Suprapubic skin (tissue), 2 donors: ENCODE measurements at regions not wholly inside any gene's neighbourhood (a gene's known extent, or its start where the extent isn't known, plus 50 kb on each side); places are given as distances from the start of the nearest gene placed in this dataset.

Experiments
- EP300 ChIP-seq: sonication (generic); formaldehyde crosslinking; IDR thresholded peaks from one replicate; pipeline ENCODE4 v1.6.1; 2017; ENCODE audit warnings: antibody characterized with exemption
- POLR2A ChIP-seq, 2 donors: fragments of 450-650 bp; IDR thresholded peaks; one replicate each; pipeline ENCODE4 v1.6.1; 2017; ENCODE audit warnings: antibody characterized with exemption in 2 of 2, mild to moderate bottlenecking in 2 of 2, moderate library complexity in 2 of 2

GRCh38 chr17:65294181-65294719 is 157.1 kb downstream of the RGS9 start:
- TF ChIP-seq POLR2A (IDR thresholded peaks at IDR 0.05) = no peak
- no peak for TF ChIP-seq EP300
